ENCODE measurements at regions not wholly inside any gene's neighbourhood (a gene's known extent, or its start where the extent isn't known, plus 50 kb on each side); places are given as distances from the start of the nearest gene placed in this dataset.

DNA sequence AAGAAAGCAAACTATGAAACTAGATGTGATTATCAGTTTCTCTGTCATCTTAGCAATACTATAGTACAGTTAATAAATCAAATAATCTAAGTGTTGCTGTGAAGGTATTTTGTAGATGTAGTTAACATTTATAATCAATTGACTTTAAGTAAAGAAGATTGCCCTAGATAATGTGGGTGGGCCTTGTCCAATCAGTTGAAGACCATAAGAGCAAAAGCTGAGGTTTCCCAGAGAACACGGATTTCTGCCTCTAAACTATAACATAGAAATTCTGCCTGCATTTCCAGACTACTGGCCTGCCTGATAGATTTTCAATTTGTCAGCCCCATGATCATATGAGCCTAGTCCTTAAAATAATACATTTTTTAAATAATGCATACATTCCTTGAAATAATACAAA is 222.9 kb downstream of the PCDH18 start:
- TF ChIP-seq, protein P1, sequence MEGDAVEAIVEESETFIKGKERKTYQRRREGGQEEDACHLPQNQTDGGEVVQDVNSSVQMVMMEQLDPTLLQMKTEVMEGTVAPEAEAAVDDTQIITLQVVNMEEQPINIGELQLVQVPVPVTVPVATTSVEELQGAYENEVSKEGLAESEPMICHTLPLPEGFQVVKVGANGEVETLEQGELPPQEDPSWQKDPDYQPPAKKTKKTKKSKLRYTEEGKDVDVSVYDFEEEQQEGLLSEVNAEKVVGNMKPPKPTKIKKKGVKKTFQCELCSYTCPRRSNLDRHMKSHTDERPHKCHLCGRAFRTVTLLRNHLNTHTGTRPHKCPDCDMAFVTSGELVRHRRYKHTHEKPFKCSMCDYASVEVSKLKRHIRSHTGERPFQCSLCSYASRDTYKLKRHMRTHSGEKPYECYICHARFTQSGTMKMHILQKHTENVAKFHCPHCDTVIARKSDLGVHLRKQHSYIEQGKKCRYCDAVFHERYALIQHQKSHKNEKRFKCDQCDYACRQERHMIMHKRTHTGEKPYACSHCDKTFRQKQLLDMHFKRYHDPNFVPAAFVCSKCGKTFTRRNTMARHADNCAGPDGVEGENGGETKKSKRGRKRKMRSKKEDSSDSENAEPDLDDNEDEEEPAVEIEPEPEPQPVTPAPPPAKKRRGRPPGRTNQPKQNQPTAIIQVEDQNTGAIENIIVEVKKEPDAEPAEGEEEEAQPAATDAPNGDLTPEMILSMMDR (IDR thresholded peaks at IDR 0.05; ENCODE audit: insufficient read depth, low read length, severe bottlenecking) = no peak
- no peak for DNase-seq (ENCODE audit: low read depth)
- H3K36me3 ChIP-seq (ENCODE audit: control insufficient read depth, insufficient read depth, low read length) = no peaks in the 10 kb centered on the region
- FAIRE-seq = no peak
- no peak overlapping the region for H3K4me3 ChIP-seq (ENCODE audit: low read depth, low read length)
- H3K27me3 ChIP-seq (ENCODE audit: control insufficient read depth, insufficient read depth, low read length) = no peaks in the 10 kb centered on the region

DNA sequence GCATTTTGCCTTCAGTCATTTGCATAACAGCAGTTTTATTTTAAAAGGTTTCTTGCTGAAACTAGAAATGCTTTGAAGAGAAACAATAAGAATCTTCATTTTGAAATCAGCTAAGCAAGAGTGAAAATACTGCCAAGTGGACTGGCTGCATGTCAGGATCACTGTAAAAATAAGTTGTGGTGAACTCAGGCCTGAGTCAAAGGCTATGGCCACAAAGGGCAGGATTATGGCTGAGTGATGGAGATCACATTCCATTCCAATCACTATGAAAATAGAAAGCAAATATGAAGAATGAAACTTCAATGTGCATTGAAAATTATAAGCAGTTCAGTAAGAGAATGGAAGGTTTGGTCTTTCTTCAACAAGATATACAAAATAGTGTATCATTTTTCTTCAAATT is 224.5 kb downstream of the PCDH18 start:
- TF ChIP-seq, protein P1 (IDR thresholded peaks at IDR 0.05; ENCODE audit: insufficient read depth, low read length, severe bottlenecking) = no peak
- Histone ChIP-seq H3K27me3 (ENCODE audit: control insufficient read depth, insufficient read depth, low read length) (no peaks in the 10 kb centered on the region), H3K4me3 (ENCODE audit: low read depth, low read length) (no peak overlapping the region), H3K36me3 (ENCODE audit: control insufficient read depth, insufficient read depth, low read length) (no peaks in the 10 kb centered on the region)
- DNase-seq (ENCODE audit: low read depth) (no peak), FAIRE-seq (no peak)

DNA sequence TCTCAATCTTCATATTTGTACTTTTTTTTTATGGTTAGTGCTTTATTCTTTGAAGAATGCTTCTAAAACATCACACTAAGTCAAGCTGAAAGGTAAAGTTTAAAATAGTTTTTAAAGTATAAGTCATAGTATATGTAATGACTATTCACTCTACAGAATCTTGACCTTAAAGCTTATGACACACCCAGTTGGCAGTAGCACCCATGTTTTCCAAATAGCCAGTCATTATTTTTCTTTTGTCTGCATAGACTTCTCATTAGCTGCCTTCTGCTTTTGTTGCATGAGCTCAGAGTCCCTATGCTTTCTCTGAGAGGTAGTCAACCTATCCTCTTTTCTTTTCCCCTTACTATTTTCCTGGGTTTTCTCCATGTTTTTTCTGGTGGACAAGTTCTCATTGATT is 231.5 kb downstream of the PCDH18 start:
- TF ChIP-seq, protein P1 (IDR thresholded peaks at IDR 0.05; ENCODE audit: insufficient read depth, low read length, severe bottlenecking) = no peak
- Histone ChIP-seq H3K4me3 (ENCODE audit: low read depth, low read length) (no peak overlapping the region), H3K36me3 (ENCODE audit: control insufficient read depth, insufficient read depth, low read length) (no peaks in the 10 kb centered on the region), H3K27me3 (ENCODE audit: control insufficient read depth, insufficient read depth, low read length) (no peaks in the 10 kb centered on the region)
- DNase-seq (ENCODE audit: low read depth) (peak; percentile 10), FAIRE-seq (no peak)

DNA sequence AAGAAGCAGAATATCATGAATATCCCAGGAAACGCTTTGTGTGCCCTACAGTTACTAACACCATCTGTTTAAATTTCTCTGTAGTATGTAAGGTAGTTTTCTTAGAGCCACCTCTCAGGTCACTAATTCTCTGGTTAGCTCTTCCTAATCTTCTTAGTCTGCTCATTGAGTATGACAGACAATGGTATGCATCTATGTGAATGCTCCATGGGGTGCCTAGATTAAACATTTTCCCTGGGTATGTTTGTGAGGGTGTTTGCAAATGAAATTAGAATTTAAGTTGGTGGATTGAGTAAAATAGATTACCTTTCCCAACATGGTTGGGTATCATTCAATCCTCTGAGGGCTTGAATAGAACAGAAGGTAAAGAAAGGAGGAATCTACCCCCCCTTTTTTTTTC is 233.0 kb downstream of the PCDH18 start:
- H3K4me3 ChIP-seq (ENCODE audit: low read depth, low read length) = no peak overlapping the region
- no peaks in the 10 kb centered on the region for H3K36me3 ChIP-seq (ENCODE audit: control insufficient read depth, insufficient read depth, low read length)
- no peaks in the 10 kb centered on the region for H3K27me3 ChIP-seq (ENCODE audit: control insufficient read depth, insufficient read depth, low read length)
- TF ChIP-seq, protein P1 (IDR thresholded peaks at IDR 0.05; ENCODE audit: insufficient read depth, low read length, severe bottlenecking) = no peak
- FAIRE-seq (no peak), DNase-seq (ENCODE audit: low read depth) (no peak)

DNA sequence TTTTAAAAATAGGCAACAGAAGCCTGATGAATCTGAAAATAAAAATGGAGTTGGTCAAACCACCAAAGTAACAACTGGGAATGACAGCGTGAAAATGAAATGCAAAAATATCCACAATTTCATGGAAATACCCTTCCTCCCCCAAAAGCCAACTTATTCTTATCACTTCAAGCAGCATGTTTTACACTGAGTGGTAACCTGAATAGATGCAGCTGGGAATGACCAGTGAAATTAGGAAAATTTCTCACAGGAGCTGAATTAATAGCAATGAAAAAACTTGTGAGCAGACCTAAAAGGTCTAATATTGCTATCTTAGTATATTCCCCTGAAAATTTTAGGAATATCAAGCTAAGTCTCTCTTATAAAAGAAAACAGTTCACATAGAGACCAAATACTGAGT is 239.0 kb downstream of the PCDH18 start:
- TF ChIP-seq, protein P1 (IDR thresholded peaks at IDR 0.05; ENCODE audit: insufficient read depth, low read length, severe bottlenecking) = no peak
- no peak for FAIRE-seq
- no peak overlapping the region for H3K4me3 ChIP-seq (ENCODE audit: low read depth, low read length)

DNA sequence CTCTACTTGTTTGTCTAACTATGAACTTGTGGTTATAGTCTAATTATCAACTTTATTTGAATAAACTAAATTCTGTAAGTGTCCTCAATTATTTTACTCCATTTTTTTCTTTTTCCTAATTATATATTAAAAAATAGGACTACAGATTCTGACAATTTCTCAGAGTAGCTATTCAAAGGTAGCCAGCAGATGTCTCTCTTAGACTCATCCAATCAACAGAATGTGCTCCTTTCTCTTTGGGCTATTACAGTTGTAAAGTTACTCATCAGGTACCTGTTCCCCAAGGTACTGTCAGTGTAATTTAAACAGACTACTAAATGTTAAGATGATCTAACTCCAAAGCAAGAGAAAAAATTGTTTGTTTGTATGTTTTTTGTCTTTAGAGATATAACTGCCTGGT is 248.6 kb downstream of the PCDH18 start:
- DNase-seq (ENCODE audit: low read depth) (peak; percentile 50), FAIRE-seq (no peak)
- Histone ChIP-seq H3K4me3 (ENCODE audit: low read depth, low read length) (no peak overlapping the region), H3K27me3 (ENCODE audit: control insufficient read depth, insufficient read depth, low read length) (no peaks in the 10 kb centered on the region), H3K36me3 (ENCODE audit: control insufficient read depth, insufficient read depth, low read length) (no peaks in the 10 kb centered on the region)
- TF ChIP-seq, protein P1 (IDR thresholded peaks at IDR 0.05; ENCODE audit: insufficient read depth, low read length, severe bottlenecking) = peak; percentile 23

More for the DNA sequence above, 239.0 kb downstream of the PCDH18 start:
- Histone ChIP-seq H3K36me3 (ENCODE audit: control insufficient read depth, insufficient read depth, low read length) (no peaks in the 10 kb centered on the region), H3K27me3 (ENCODE audit: control insufficient read depth, insufficient read depth, low read length) (no peaks in the 10 kb centered on the region)
- DNase-seq (ENCODE audit: low read depth) = no peak
